NCI-H187 (cell line): ENCODE measurements at regions not wholly inside any gene's neighbourhood (a gene's known extent, or its start where the extent isn't known, plus 50 kb on each side); places are given as distances from the start of the nearest gene placed in this dataset.
"Not testable (repeated sequence)": the region's sequence is repeated elsewhere in the genome, so short reads cannot be mapped to it uniquely, and the experiment has no call there.

Experiments used
- DNase-seq, 2 experiments: peaks; one replicate each; lab custom pipeline; 2025; lab: John Stamatoyannopoulos, UW

GRCh38 chr2:150853263-150853662 is 365.8 kb upstream of the RND3 start:
- no peak for DNase-seq

DNA sequence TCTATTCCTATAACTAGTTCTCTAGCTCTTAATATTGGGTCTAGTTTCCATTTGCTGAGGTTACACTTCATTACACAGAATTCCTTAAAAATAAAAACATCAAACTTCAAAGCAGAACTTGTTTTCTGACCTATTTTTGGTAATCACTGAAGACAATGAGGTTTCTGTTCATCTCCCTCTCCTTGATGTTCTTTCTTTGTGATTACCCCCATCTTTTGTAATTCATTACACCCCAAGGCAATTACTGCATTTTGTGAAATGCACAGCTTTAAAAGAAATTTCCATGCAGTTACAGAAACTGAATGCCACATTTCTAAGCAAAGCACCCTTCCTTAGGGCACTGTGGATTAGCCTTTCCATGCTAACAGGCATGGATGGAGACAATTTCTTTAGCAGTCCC is 363.2 kb upstream of the RND3 start:
- DNase-seq, result no peak

DNA sequence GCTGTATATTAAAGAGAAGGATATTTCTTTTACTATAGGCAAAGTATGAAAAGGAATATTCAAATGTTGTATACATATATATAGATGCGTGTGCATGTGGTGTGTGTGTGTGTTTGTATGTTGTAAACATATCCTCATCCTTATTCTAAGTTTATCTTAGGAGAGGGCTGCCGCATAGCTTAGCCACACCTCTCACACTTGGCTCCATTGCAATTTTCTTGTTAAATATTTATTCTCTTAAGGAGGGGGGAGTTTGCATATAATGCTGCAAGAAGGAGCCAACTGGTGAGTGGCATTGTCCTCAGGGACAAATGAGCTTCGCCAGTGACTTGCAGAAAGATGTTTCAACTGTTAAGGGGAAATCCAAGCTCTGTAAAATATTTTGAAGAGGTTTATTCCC is 360.1 kb upstream of the RND3 start:
- no peak for DNase-seq

DNA sequence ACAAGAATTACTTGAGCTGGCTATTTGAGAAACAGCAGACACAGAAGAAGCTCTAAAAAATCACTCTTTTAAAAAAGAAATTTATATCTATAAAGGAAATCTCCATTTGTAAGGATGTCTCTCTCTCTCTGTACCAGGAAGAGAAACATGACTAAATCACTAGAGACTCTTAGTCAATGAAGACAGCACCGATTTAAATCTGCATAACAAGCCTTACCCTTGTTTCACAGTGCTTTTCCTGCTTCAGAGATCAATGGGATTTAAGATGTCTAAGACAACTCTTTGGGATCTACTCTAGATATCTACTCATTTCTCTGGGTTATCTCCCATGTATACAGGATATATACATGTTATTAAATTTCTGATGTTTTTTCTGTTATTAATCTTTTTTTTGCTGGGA is 359.2 kb upstream of the RND3 start:
- no peak for DNase-seq

DNA sequence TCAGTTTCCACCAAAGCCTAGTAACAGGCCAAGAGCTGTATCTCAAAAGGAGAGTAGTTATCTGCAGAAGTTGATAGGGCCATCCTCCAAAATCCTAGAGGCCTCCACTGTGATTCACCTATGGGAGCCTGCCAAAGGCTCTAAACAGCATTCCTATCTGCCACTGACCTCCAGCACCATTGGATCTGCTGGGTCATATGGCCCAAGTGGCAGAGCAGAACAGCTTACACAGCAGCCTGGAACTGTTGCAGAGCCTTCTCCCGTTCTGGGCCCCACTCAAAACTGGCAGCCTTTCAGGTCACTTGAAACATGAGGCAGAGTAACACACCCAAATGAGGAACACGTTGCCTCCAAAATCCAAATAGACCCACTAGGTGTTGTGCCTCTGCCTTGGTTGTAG is 345.2 kb upstream of the RND3 start:
- DNase-seq, result no peak

DNA sequence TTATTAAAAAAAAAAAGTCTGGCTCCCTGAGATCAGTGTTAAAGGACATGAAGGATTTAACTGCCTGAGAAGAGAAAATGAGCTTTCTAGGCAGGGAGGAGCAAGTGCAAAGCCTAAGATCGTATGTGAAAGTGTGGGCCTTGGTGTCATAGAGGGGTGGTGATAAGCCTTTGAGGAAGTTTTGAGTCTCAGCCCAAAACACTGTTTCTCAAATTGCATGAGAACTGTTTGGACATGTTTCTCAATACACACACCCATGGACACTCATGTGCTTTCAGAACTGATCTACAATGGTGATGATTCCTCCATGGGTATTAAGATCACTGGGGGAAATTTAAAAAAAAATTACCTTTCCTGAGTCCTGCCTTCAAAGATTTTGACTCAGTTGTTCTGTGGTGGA is 336.7 kb upstream of the RND3 start:
- no peak for DNase-seq

- DNase-seq, result no peak
Measured at GRCh38 chr2:150817422-150817821, 330.0 kb upstream of the RND3 start.

DNA sequence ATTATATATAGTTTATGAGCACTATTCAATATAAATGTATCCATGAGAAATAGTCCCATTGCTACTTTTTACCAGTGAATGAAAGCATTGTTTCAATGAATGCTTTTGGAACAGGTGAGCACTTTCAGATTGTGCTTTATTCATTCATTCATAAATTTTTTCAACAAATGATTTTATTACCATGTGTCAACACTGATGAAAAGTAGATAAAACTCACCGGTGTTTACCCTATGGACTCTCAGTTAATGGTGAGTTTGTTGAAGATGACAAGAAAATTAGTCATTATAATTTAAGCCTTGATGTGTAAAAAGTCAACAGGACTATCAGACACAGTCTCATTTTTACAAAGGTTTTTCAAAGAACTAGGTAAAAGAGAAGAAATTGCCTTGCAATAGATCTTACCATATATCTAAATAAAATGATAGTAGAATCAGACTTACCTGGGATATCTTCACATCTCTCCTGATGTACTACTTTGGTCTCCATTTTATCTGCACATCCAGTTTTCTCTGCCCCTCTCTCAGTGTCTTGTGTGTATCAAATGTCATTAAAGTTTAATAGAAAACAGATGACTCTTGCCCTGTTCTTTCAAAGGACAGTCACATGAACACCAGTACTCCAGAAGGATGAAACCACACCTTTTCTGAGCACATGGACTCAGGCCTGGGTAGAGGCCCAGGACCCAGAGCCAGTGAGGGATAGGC is 325.3 kb upstream of the RND3 start:
- no peak for DNase-seq

- no peak for DNase-seq
Measured at GRCh38 chr2:150812066-150812465, 324.6 kb upstream of the RND3 start.

- no peak for DNase-seq
Measured at GRCh38 chr2:150811259-150811855, 323.9 kb upstream of the RND3 start.

GRCh38 chr2:150809103-150809502 is 321.6 kb upstream of the RND3 start:
- no peak for DNase-seq

DNA sequence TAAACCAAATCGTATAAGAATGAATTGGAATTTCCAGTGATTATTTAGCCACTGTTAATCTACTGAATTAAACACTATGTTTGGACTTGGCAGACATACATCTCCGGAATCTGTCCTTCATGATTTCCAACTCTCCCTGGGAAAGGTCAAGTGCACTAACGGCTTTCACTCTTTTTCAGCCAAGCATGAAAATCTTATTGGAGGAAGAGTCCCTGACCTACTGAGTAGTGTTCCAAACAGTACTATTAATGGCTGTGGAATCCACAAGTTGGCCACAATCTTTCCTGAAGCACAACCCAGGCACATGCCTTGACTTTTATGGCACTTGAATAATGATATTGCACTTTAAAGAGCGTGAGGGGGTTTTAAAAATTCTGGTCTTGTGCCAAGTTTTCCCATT is 318.9 kb upstream of the RND3 start:
- peak in 1 of 2 experiments; percentile 1 for DNase-seq

- no peak for DNase-seq
Measured at GRCh38 chr2:150803689-150804398, 316.4 kb upstream of the RND3 start.

DNA sequence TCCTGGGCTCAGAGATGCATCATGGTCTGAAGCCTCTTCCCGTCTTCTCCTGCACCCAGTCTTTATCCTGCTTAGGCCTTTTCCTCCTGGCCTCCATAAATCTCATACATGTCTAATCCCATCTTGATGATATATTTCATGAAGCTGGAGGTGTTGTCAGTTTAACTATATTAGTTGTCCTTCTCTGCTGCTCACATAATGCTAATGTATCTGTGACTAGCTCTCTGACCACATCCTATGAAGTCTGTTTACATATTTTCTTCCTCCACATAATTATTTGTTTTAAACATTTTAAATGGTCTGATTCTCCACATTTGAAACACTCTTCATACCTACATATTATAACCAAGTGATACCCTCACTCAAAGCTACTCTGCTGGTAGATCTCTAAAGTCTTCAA is 315.2 kb upstream of the RND3 start:
- no peak for DNase-seq

DNA sequence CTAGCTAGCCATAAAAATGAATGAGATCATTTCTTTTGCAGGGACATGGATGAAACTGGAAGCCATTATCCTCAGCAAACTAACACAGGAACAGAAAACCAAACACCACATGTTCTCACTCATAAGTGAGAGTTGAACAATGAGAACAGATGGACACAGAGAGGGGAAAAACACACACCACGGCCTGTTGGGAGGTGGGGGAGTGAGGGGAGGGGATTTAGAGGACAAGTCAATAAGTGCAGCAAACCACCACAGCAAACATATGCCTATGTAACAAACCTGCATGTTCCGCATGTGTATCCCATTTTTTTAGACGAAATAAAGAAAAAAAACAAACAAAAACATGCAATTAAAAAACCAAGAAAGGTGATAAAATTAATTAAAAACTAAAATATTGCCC is 308.8 kb upstream of the RND3 start:
- not testable (repeated sequence) for DNase-seq

DNA sequence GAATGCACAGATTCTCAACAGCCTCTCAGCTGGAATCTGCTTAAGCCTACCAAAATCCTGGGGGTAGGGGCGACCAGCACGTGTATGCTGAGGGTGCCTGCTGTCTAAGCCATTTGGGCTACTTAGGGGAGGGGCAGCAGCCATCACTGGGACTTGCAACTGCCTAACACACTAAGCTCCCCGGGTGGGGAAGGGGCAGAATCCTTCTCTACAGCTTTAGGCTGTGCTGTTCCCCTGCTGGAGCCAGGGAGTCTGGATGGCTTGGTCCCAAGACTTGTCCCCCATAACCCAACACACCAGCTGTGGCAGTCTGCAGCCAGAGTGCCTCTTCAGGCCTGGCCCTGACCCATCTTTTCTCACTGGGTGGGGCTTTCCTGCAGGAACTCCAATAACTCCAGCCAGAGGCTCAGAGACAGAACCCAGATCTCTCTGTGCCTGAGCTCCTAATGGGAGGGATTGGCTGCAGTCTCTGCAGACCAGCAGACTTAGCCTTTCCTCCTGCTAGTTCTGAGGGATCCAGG is 305.4 kb upstream of the RND3 start:
- no peak for DNase-seq

DNA sequence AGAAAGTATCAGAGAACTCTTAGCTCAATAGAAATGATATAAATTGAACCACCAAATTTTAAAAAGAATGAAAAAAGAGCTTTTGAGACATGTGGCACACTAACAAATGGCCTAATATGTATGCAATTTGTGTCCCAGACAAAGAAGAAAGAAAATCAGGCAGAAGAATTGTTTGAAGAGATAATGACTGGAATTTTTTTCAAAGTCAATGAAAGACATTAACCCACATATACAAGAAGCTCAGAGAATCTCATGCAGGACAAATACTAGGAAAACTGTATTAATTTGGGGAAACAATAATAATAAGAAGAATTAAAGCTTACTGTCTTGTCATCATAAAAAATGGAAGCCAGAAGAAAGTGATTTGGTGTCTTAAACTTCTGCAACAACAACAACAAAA is 304.1 kb upstream of the RND3 start:
- no peak for DNase-seq

GRCh38 chr2:150789376-150789905 is 302.0 kb upstream of the RND3 start:
- DNase-seq, result no peak

- no peak for DNase-seq
Measured at GRCh38 chr2:150788426-150789140, 301.1 kb upstream of the RND3 start.

GRCh38 chr2:150787353-150788093 is 300.1 kb upstream of the RND3 start:
- DNase-seq, result no peak

- DNase-seq, result no peak
Measured at GRCh38 chr2:150784389-150784788, 296.9 kb upstream of the RND3 start.

GRCh38 chr2:150783896-150784295 is 296.4 kb upstream of the RND3 start:
- no peak for DNase-seq
